GM12801 (cell line): ENCODE measurements at regions not wholly inside any gene's neighbourhood (a gene's known extent, or its start where the extent isn't known, plus 50 kb on each side); places are given as distances from the start of the nearest gene placed in this dataset.

ENCODE experiments used
- CTCF ChIP-seq: IDR thresholded peaks from one replicate; pipeline ENCODE4 v1.5.1; 2011; ENCODE audit warnings: control low read depth; ENCODE audit not compliant: insufficient read length; ENCODE audit errors: extremely low read depth

- no peak for TF ChIP-seq CTCF
Measured at GRCh38 chr13:48776401-48776800, 122.7 kb downstream of the CYSLTR2 start.

- no peak for TF ChIP-seq CTCF
Measured at GRCh38 chr13:48778610-48779009, 124.9 kb downstream of the CYSLTR2 start.

- no peak for TF ChIP-seq CTCF
Measured at GRCh38 chr13:48780713-48781341, 127.1 kb downstream of the CYSLTR2 start.

- TF ChIP-seq CTCF = no peak
Measured at GRCh38 chr13:48782429-48782840, 128.7 kb downstream of the CYSLTR2 start.

- TF ChIP-seq CTCF = no peak
Measured at GRCh38 chr13:48783181-48783630, 129.5 kb downstream of the CYSLTR2 start.

GRCh38 chr13:48783695-48784230 lies 130.0 kb downstream of the CYSLTR2 start:
- no peak for TF ChIP-seq CTCF

GRCh38 chr13:48784916-48785548 lies 131.3 kb downstream of the CYSLTR2 start:
- TF ChIP-seq CTCF = no peak
